ENCODE measurements at regions not wholly inside any gene's neighbourhood (a gene's known extent, or its start where the extent isn't known, plus 50 kb on each side); places are given as distances from the start of the nearest gene placed in this dataset.

- no peak for DNase-seq (ENCODE audit: low read depth in 2 of 2)
Observed at GRCh38 chr4:41883988-41884734, 51.1 kb upstream of the TMEM33 start.

- peak in 1 of 2 donors; percentile 5 for DNase-seq (ENCODE audit: low read depth in 2 of 2)
Observed at GRCh38 chr4:41882625-41883347, 52.4 kb upstream of the TMEM33 start.

- no peak for DNase-seq (ENCODE audit: low read depth in 2 of 2)
Observed at GRCh38 chr4:41881981-41882624, 53.1 kb upstream of the TMEM33 start.

GRCh38 chr4:41880840-41881831 lies 54.1 kb upstream of the TMEM33 start:
- no peak for DNase-seq (ENCODE audit: low read depth in 2 of 2)

- no peak for DNase-seq (ENCODE audit: low read depth in 2 of 2)
Observed at GRCh38 chr4:41880022-41880837, 55.0 kb upstream of the TMEM33 start.

GRCh38 chr4:41879552-41879951 lies 55.7 kb upstream of the TMEM33 start:
- no peak for DNase-seq (ENCODE audit: low read depth in 2 of 2)

- DNase-seq (ENCODE audit: low read depth in 2 of 2) = no peak
Observed at GRCh38 chr4:41878991-41879491, 56.2 kb upstream of the TMEM33 start.

- no peak for DNase-seq (ENCODE audit: low read depth in 2 of 2)
Observed at GRCh38 chr4:41878170-41878969, 56.9 kb upstream of the TMEM33 start.

- no peak for DNase-seq (ENCODE audit: low read depth in 2 of 2)
Observed at GRCh38 chr4:41877020-41877796, 58.0 kb upstream of the TMEM33 start.

- no peak for DNase-seq (ENCODE audit: low read depth in 2 of 2)
Observed at GRCh38 chr4:41874873-41875272, 60.4 kb upstream of the TMEM33 start.

GRCh38 chr4:41874398-41874797 lies 60.8 kb upstream of the TMEM33 start:
- DNase-seq (ENCODE audit: low read depth in 2 of 2) = no peak

GRCh38 chr4:41873380-41874295 lies 61.6 kb upstream of the TMEM33 start:
- no peak for DNase-seq (ENCODE audit: low read depth in 2 of 2)

- no peak for DNase-seq (ENCODE audit: low read depth in 2 of 2)
Observed at GRCh38 chr4:41870035-41870434, 65.2 kb upstream of the TMEM33 start.

GRCh38 chr4:41866799-41867677 lies 68.2 kb upstream of the TMEM33 start:
- no peak for DNase-seq (ENCODE audit: low read depth in 2 of 2)

- DNase-seq (ENCODE audit: low read depth in 2 of 2) = no peak
Observed at GRCh38 chr4:41865981-41866798, 69.0 kb upstream of the TMEM33 start.

Measured in stimulated activated CD8-positive, alpha-beta memory T cell treated with anti-CD3 and anti-CD28 coated beads, Interleukin-15, amount 100 ng/mL, for 4 hours (primary cell).